Kidney epithelial cell (primary cell): ENCODE measurements at regions not wholly inside any gene's neighbourhood (a gene's known extent, or its start where the extent isn't known, plus 50 kb on each side); places are given as distances from the start of the nearest gene placed in this dataset.

ENCODE experiments used
- DNase-seq: peaks from one replicate; pipeline ENCODE4 v3.0.0-alpha.2; 2010; ENCODE audit warnings: low read depth
- H3K27me3 ChIP-seq: 2 replicates; pipeline ENCODE4 v1.6.0; 2011; ENCODE audit warnings: low read length; ENCODE audit not compliant: control insufficient read depth, insufficient read depth
- H3K36me3 ChIP-seq: 2 replicates; pipeline ENCODE4 v1.5.1; 2011; ENCODE audit warnings: low read length; ENCODE audit not compliant: control insufficient read depth, insufficient read depth
- H3K4me3 ChIP-seq: 2 replicates; pipeline ENCODE4 v1.5.1; 2011; ENCODE audit warnings: low read depth, mild to moderate bottlenecking, control low read depth, low read length
- TF ChIP-seq, protein P1 (sequence below): IDR thresholded peaks from 2 replicates; pipeline ENCODE4 v1.5.1; 2011; ENCODE audit warnings: mild to moderate bottlenecking, moderate library complexity, low read length, control low read depth, inconsistent platforms; ENCODE audit not compliant: insufficient read depth, poor library complexity, severe bottlenecking

DNA sequence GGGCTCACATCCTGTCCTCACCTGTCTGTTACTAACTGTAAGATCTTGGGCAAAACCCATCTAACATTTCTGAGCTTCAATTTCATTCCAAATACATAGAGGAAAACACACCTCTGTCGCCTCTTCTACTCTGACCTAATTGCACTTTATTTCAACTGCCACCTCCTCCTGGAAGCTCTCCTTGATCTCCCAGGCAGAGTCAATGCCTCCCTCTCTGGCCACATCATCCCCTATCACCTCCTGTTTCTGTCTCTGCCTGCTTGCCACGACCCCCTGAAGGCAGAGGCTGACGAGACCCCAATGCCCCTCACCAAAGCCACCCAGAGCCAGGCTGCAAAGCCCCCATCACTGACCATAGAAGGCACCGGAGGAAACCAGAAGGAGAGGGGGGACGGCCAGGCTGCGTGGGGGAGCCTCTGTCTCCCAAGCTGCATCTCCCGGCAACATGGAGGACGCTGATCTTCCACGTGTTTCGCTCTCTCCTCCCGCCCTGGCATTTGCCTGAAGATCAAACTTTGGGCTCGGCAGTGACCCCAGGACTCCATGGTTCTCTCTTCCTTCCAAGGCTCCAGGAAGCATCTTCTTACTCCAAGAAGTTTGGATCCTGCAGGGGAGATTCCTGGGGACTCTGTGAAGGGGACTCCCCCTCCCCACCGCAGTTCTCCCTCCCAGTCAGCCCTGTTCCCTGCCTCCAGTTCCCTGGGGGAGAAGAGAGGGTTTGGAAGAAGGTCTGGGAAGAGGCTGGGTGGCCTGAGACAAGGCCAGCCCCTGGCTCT, 50.1 kb upstream of the BCL11B start:
- no peak overlapping the region for H3K4me3 ChIP-seq
- no peak for DNase-seq
- no peaks in the 10 kb centered on the region for H3K36me3 ChIP-seq
- H3K27me3 ChIP-seq, result peaks cover 1% of the 10 kb centered on the region
- TF ChIP-seq, protein P1, sequence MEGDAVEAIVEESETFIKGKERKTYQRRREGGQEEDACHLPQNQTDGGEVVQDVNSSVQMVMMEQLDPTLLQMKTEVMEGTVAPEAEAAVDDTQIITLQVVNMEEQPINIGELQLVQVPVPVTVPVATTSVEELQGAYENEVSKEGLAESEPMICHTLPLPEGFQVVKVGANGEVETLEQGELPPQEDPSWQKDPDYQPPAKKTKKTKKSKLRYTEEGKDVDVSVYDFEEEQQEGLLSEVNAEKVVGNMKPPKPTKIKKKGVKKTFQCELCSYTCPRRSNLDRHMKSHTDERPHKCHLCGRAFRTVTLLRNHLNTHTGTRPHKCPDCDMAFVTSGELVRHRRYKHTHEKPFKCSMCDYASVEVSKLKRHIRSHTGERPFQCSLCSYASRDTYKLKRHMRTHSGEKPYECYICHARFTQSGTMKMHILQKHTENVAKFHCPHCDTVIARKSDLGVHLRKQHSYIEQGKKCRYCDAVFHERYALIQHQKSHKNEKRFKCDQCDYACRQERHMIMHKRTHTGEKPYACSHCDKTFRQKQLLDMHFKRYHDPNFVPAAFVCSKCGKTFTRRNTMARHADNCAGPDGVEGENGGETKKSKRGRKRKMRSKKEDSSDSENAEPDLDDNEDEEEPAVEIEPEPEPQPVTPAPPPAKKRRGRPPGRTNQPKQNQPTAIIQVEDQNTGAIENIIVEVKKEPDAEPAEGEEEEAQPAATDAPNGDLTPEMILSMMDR, result no peak
